Osteoblast (primary cell): ENCODE measurements at regions not wholly inside any gene's neighbourhood (a gene's known extent, or its start where the extent isn't known, plus 50 kb on each side); places are given as distances from the start of the nearest gene placed in this dataset.

Experiments
- DNase-seq: peaks from one replicate; pipeline ENCODE4 v3.0.0; 2011; ENCODE audit warnings: low spot score, mixed read lengths; ENCODE audit not compliant: insufficient read length; ENCODE audit errors: missing footprints
- H2AFZ ChIP-seq: 2 replicates; pipeline ENCODE4 v1.6.0; 2011; ENCODE audit warnings: mild to moderate bottlenecking, low read length
- H3K27ac ChIP-seq: 2 replicates; pipeline ENCODE4 v1.5.1; 2011; ENCODE audit warnings: mild to moderate bottlenecking, low read depth, low read length, moderate library complexity
- H3K27me3 ChIP-seq: 2 replicates; pipeline ENCODE4 v1.6.0; 2012; ENCODE audit warnings: mild to moderate bottlenecking, control low read depth, inconsistent platforms, low read length, moderate library complexity; ENCODE audit not compliant: insufficient read depth
- H3K36me3 ChIP-seq: 2 replicates; pipeline ENCODE4 v1.5.1; 2011; ENCODE audit warnings: mild to moderate bottlenecking, low read length, control low read depth, moderate library complexity; ENCODE audit not compliant: insufficient read depth
- H3K4me1 ChIP-seq: 2 replicates; pipeline ENCODE4 v1.5.1; 2011; ENCODE audit warnings: mild to moderate bottlenecking, low read length, control low read depth, moderate library complexity; ENCODE audit not compliant: insufficient read depth
- H3K4me2 ChIP-seq: 2 replicates; pipeline ENCODE4 v1.6.0; 2011; ENCODE audit warnings: mild to moderate bottlenecking, low read length; ENCODE audit not compliant: insufficient read depth
- H3K4me3 ChIP-seq: fragments of 200-600 bp; sonication (generic); 3 replicates; pipeline ENCODE4 v1.5.1; 2012; ENCODE audit warnings: mild to moderate bottlenecking, low read length, inconsistent platforms; ENCODE audit not compliant: insufficient read depth
- H3K79me2 ChIP-seq: 2 replicates; pipeline ENCODE4 v1.6.0; 2012; ENCODE audit warnings: mild to moderate bottlenecking, low read length, control low read depth, inconsistent platforms; ENCODE audit not compliant: insufficient read depth
- H3K9me3 ChIP-seq: 2 replicates; pipeline ENCODE4 v1.5.1; 2011; ENCODE audit warnings: low read depth, low read length, control low read depth
- H4K20me1 ChIP-seq: 2 replicates; pipeline ENCODE4 v1.6.0; 2012; ENCODE audit warnings: mild to moderate bottlenecking, low read length, control low read depth; ENCODE audit not compliant: insufficient read depth
- CTCF ChIP-seq: IDR thresholded peaks from 2 replicates; pipeline ENCODE4 v1.5.1; 2011; ENCODE audit warnings: mild to moderate bottlenecking, low read depth, low read length, moderate library complexity; ENCODE audit errors: extremely low read depth

GRCh38 chr18:33851546-33852078, 273.6 kb downstream of the ASXL3 start:
- Histone ChIP-seq H3K4me1 (no peaks in the 10 kb centered on the region), H3K27me3 (no peaks in the 10 kb centered on the region), H3K4me3 (no peak overlapping the region), H3K36me3 (no peaks in the 10 kb centered on the region), H3K9me3 (no peaks in the 10 kb centered on the region), H3K4me2 (no peak overlapping the region), H4K20me1 (no peaks in the 10 kb centered on the region), H3K27ac (no peak overlapping the region), H3K79me2 (no peaks in the 10 kb centered on the region), H2AFZ (no peak overlapping the region)
- TF ChIP-seq CTCF, result no peak
- DNase-seq, result no peak

- Histone ChIP-seq H3K9me3 (no peaks in the 10 kb centered on the region), H3K27ac (no peak overlapping the region), H3K4me3 (no peak overlapping the region), H3K36me3 (no peaks in the 10 kb centered on the region), H3K27me3 (no peaks in the 10 kb centered on the region), H4K20me1 (no peaks in the 10 kb centered on the region), H3K79me2 (no peaks in the 10 kb centered on the region), H3K4me1 (no peaks in the 10 kb centered on the region), H3K4me2 (no peak overlapping the region), H2AFZ (no peak overlapping the region)
- no peak for TF ChIP-seq CTCF
- DNase-seq, result no peak
Observed at GRCh38 chr18:33849731-33850130, 271.7 kb downstream of the ASXL3 start.

GRCh38 chr18:33844232-33844631, 266.2 kb downstream of the ASXL3 start:
- Histone ChIP-seq H3K4me1 (no peaks in the 10 kb centered on the region), H3K27me3 (no peaks in the 10 kb centered on the region), H3K9me3 (no peaks in the 10 kb centered on the region), H3K79me2 (no peaks in the 10 kb centered on the region), H3K27ac (no peak overlapping the region), H3K4me3 (no peak overlapping the region), H3K36me3 (no peaks in the 10 kb centered on the region), H3K4me2 (no peak overlapping the region), H4K20me1 (no peaks in the 10 kb centered on the region), H2AFZ (no peak overlapping the region)
- TF ChIP-seq CTCF, result no peak
- no peak for DNase-seq

GRCh38 chr18:33841221-33841967, 263.4 kb downstream of the ASXL3 start:
- Histone ChIP-seq H3K27ac (no peak overlapping the region), H3K4me1 (no peaks in the 10 kb centered on the region), H3K36me3 (no peaks in the 10 kb centered on the region), H2AFZ (no peak overlapping the region), H3K4me3 (no peak overlapping the region), H4K20me1 (no peaks in the 10 kb centered on the region), H3K4me2 (no peak overlapping the region), H3K79me2 (no peaks in the 10 kb centered on the region), H3K27me3 (no peaks in the 10 kb centered on the region), H3K9me3 (no peaks in the 10 kb centered on the region)
- no peak for TF ChIP-seq CTCF
- no peak for DNase-seq
